OCI-LY7 (cell line): ENCODE measurements at regions not wholly inside any gene's neighbourhood (a gene's known extent, or its start where the extent isn't known, plus 50 kb on each side); places are given as distances from the start of the nearest gene placed in this dataset.

ENCODE experiments used
- CTCF ChIP-seq: fragments of 200-600 bp; sonication (generic); conservative IDR thresholded peaks from 2 replicates; pipeline ENCODE4 v1.5.1; 2014; ENCODE audit warnings: mild to moderate bottlenecking, antibody characterized with exemption, low read length, moderate library complexity, mixed read lengths
- EZH2phosphoT487 ChIP-seq: fragments of 200-600 bp; sonication (generic); IDR thresholded peaks from 2 replicates; pipeline ENCODE4 v1.6.1; 2018; ENCODE audit warnings: low read depth, borderline replicate concordance, mild to moderate bottlenecking, mixed run types, antibody characterized with exemption, low read length, moderate library complexity, mixed read lengths

DNA sequence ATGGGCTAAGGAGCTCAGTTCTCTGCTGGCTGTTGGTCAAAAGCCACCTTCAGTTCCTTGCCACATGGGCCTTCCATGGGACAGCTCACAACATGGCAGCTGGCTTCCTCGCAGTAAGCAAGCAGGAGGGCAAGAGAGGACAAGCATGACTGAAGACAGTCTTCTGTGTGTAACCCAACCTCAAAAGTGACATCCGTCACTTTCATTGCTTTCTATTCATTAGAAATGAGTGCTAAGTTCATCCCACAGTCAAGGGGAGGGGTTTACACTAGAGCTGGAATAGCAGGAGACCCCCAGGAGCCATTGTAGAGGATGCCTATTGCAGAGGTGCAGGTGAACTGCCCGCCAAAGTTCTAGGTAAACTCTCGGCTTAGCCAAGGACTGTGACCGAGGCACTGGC lies 163.3 kb downstream of the NUFIP1 start:
- TF ChIP-seq CTCF (no peak), EZH2phosphoT487 (no peak)
